HL-60 (cell line): ENCODE measurements at regions not wholly inside any gene's neighbourhood (a gene's known extent, or its start where the extent isn't known, plus 50 kb on each side); places are given as distances from the start of the nearest gene placed in this dataset.

Experiments
- DNase-seq, 2 experiments: peaks; one replicate each; pipeline ENCODE4 v3.0.0-alpha.2; 2010 to 2020; ENCODE audit warnings: low read depth in 1 of 2, low spot score in 1 of 2
- H3K27ac ChIP-seq: fragments of 250-450 bp; sonication (Bioruptor Pico); replicated peaks from 2 replicates; pipeline ENCODE4 v1.5.1; 2020; ENCODE audit warnings: mild to moderate bottlenecking, moderate library complexity
- H3K27me3 ChIP-seq: fragments of 250-450 bp; sonication (Bioruptor Pico); 2 replicates; pipeline ENCODE4 v1.5.1; 2021; ENCODE audit warnings: mild to moderate bottlenecking, moderate library complexity; ENCODE audit not compliant: insufficient read depth, poor library complexity, severe bottlenecking
- H3K4me3 ChIP-seq: replicated peaks from 2 replicates; pipeline ENCODE4 v1.5.1; 2011; ENCODE audit warnings: mild to moderate bottlenecking, control low read depth, low read length; ENCODE audit not compliant: insufficient read depth
- CTCF ChIP-seq: IDR thresholded peaks from one replicate; pipeline ENCODE4 v1.5.1; 2011; ENCODE audit warnings: low read length, control low read depth, inconsistent platforms; ENCODE audit not compliant: insufficient read depth
- GABPA ChIP-seq: IDR thresholded peaks from 2 replicates; pipeline ENCODE4 v1.6.1; 2012; ENCODE audit warnings: low read depth
- POLR2AphosphoS5 ChIP-seq: IDR thresholded peaks from 2 replicates; pipeline ENCODE4 v1.6.1; 2012; ENCODE audit warnings: low read depth
- REST ChIP-seq: IDR thresholded peaks from 2 replicates; pipeline ENCODE4 v1.6.1; 2012; ENCODE audit warnings: low read depth; ENCODE audit not compliant: insufficient replicate concordance
- SPI1 ChIP-seq: IDR thresholded peaks from 2 replicates; pipeline ENCODE4 v1.6.1; 2012; ENCODE audit warnings: low read depth, mild to moderate bottlenecking, borderline replicate concordance

GRCh38 chr5:173454361-173454735 lies 126.1 kb upstream of the STC2 start:
- no peak for DNase-seq
- Histone ChIP-seq H3K27me3 (peaks cover 3% of the 10 kb centered on the region), H3K27ac (no peak overlapping the region), H3K4me3 (no peak overlapping the region)
- TF ChIP-seq GABPA (no peak), CTCF (no peak), REST (no peak), SPI1 (no peak), POLR2AphosphoS5 (no peak)

- TF ChIP-seq CTCF (no peak), POLR2AphosphoS5 (no peak), REST (no peak), SPI1 (no peak), GABPA (no peak)
- no peak for DNase-seq
- Histone ChIP-seq H3K27ac (no peak overlapping the region), H3K4me3 (no peak overlapping the region), H3K27me3 (peaks cover 3% of the 10 kb centered on the region)
Measured at GRCh38 chr5:173453167-173453566, 125.0 kb upstream of the STC2 start.

GRCh38 chr5:173452119-173452905 lies 124.1 kb upstream of the STC2 start:
- Histone ChIP-seq H3K4me3 (no peak overlapping the region), H3K27ac (no peak overlapping the region), H3K27me3 (peaks cover 3% of the 10 kb centered on the region)
- TF ChIP-seq GABPA (no peak), CTCF (no peak), POLR2AphosphoS5 (no peak), SPI1 (no peak), REST (no peak)
- peak; percentile 43 to 98 for DNase-seq
